Rectal smooth muscle tissue (tissue), 1 donor: ENCODE measurements at regions not wholly inside any gene's neighbourhood (a gene's known extent, or its start where the extent isn't known, plus 50 kb on each side); places are given as distances from the start of the nearest gene placed in this dataset.

Experiments used
- H3K27ac ChIP-seq: one replicate; pipeline ENCODE4 v1.7.0; 2013; ENCODE audit warnings: low read depth, low read length, inconsistent platforms
- H3K27me3 ChIP-seq: one replicate; pipeline ENCODE4 v1.7.0; 2013; ENCODE audit warnings: low read length; ENCODE audit not compliant: control insufficient read depth, insufficient read depth
- H3K36me3 ChIP-seq: one replicate; pipeline ENCODE4 v1.7.0; 2013; ENCODE audit warnings: low read length; ENCODE audit not compliant: control insufficient read depth, insufficient read depth
- H3K4me1 ChIP-seq: one replicate; pipeline ENCODE4 v1.7.0; 2013; ENCODE audit warnings: low read length; ENCODE audit not compliant: control insufficient read depth, insufficient read depth
- H3K4me3 ChIP-seq: one replicate; pipeline ENCODE4 v1.7.0; 2013; ENCODE audit warnings: low read length
- H3K9ac ChIP-seq: one replicate; pipeline ENCODE4 v1.7.0; 2013; ENCODE audit warnings: low read length

- no peak overlapping the region for H3K4me3 ChIP-seq
- no peaks in the 10 kb centered on the region for H3K27me3 ChIP-seq
- no peaks in the 10 kb centered on the region for H3K4me1 ChIP-seq
- H3K9ac ChIP-seq = no peak overlapping the region
- H3K36me3 ChIP-seq = no peaks in the 10 kb centered on the region
- H3K27ac ChIP-seq = no peak overlapping the region
Observed at GRCh38 chr10:125264757-125265578, 104.6 kb upstream of the CTBP2 start.

- Histone ChIP-seq H3K4me1 (no peaks in the 10 kb centered on the region), H3K4me3 (no peak overlapping the region), H3K36me3 (no peaks in the 10 kb centered on the region), H3K27me3 (no peaks in the 10 kb centered on the region), H3K27ac (no peak overlapping the region), H3K9ac (no peak overlapping the region)
Observed at GRCh38 chr10:125264091-125264490, 103.7 kb upstream of the CTBP2 start.

- Histone ChIP-seq H3K27ac (no peak overlapping the region), H3K4me1 (no peaks in the 10 kb centered on the region), H3K27me3 (no peaks in the 10 kb centered on the region), H3K36me3 (no peaks in the 10 kb centered on the region), H3K4me3 (no peak overlapping the region), H3K9ac (no peak overlapping the region)
Observed at GRCh38 chr10:125263551-125263950, 103.2 kb upstream of the CTBP2 start.

- Histone ChIP-seq H3K4me3 (no peak overlapping the region), H3K27me3 (no peaks in the 10 kb centered on the region), H3K27ac (no peak overlapping the region), H3K9ac (no peak overlapping the region), H3K36me3 (no peaks in the 10 kb centered on the region), H3K4me1 (no peaks in the 10 kb centered on the region)
Observed at GRCh38 chr10:125262920-125263319, 102.6 kb upstream of the CTBP2 start.

GRCh38 chr10:125262409-125262808, 102.0 kb upstream of the CTBP2 start:
- Histone ChIP-seq H3K36me3 (no peaks in the 10 kb centered on the region), H3K4me3 (no peak overlapping the region), H3K27me3 (no peaks in the 10 kb centered on the region), H3K9ac (no peak overlapping the region), H3K27ac (no peak overlapping the region), H3K4me1 (no peaks in the 10 kb centered on the region)

GRCh38 chr10:125261491-125262186, 101.3 kb upstream of the CTBP2 start:
- Histone ChIP-seq H3K27me3 (no peaks in the 10 kb centered on the region), H3K4me3 (no peak overlapping the region), H3K27ac (no peak overlapping the region), H3K9ac (no peak overlapping the region), H3K4me1 (no peaks in the 10 kb centered on the region), H3K36me3 (no peaks in the 10 kb centered on the region)

GRCh38 chr10:125260260-125260659, 99.9 kb upstream of the CTBP2 start:
- Histone ChIP-seq H3K4me1 (no peaks in the 10 kb centered on the region), H3K9ac (no peak overlapping the region), H3K4me3 (no peak overlapping the region)

GRCh38 chr10:125259651-125260050, 99.3 kb upstream of the CTBP2 start:
- Histone ChIP-seq H3K27me3 (no peaks in the 10 kb centered on the region), H3K36me3 (no peaks in the 10 kb centered on the region), H3K4me1 (no peaks in the 10 kb centered on the region), H3K9ac (no peak overlapping the region), H3K4me3 (no peak overlapping the region), H3K27ac (no peak overlapping the region)

More at GRCh38 chr10:125260260-125260659, 99.9 kb upstream of the CTBP2 start:
- H3K36me3 ChIP-seq = no peaks in the 10 kb centered on the region
- no peaks in the 10 kb centered on the region for H3K27me3 ChIP-seq
- H3K27ac ChIP-seq = no peak overlapping the region

- Histone ChIP-seq H3K4me3 (no peak overlapping the region), H3K36me3 (no peaks in the 10 kb centered on the region), H3K4me1 (no peaks in the 10 kb centered on the region), H3K9ac (no peak overlapping the region), H3K27ac (no peak overlapping the region), H3K27me3 (no peaks in the 10 kb centered on the region)
Observed at GRCh38 chr10:125258676-125259075, 98.3 kb upstream of the CTBP2 start.

- H3K9ac ChIP-seq = no peak overlapping the region
- no peak overlapping the region for H3K4me3 ChIP-seq
Observed at GRCh38 chr10:125257521-125258108, 97.3 kb upstream of the CTBP2 start.

GRCh38 chr10:125256026-125256425, 95.7 kb upstream of the CTBP2 start:
- no peak overlapping the region for H3K4me3 ChIP-seq
- no peak overlapping the region for H3K27ac ChIP-seq
- no peaks in the 10 kb centered on the region for H3K36me3 ChIP-seq
- H3K4me1 ChIP-seq = no peaks in the 10 kb centered on the region
- H3K9ac ChIP-seq = no peak overlapping the region
- no peaks in the 10 kb centered on the region for H3K27me3 ChIP-seq

More at GRCh38 chr10:125257521-125258108, 97.3 kb upstream of the CTBP2 start:
- no peaks in the 10 kb centered on the region for H3K36me3 ChIP-seq
- H3K27me3 ChIP-seq = no peaks in the 10 kb centered on the region
- no peak overlapping the region for H3K27ac ChIP-seq
- H3K4me1 ChIP-seq = no peaks in the 10 kb centered on the region

- Histone ChIP-seq H3K27me3 (no peaks in the 10 kb centered on the region), H3K4me3 (no peak overlapping the region), H3K36me3 (no peaks in the 10 kb centered on the region), H3K4me1 (no peaks in the 10 kb centered on the region), H3K9ac (no peak overlapping the region), H3K27ac (no peak overlapping the region)
Observed at GRCh38 chr10:125252937-125253336, 92.6 kb upstream of the CTBP2 start.
